ENCODE measurements at regions not wholly inside any gene's neighbourhood (a gene's known extent, or its start where the extent isn't known, plus 50 kb on each side); places are given as distances from the start of the nearest gene placed in this dataset.
"Not testable (repeated sequence)": the region's sequence is repeated elsewhere in the genome, so short reads cannot be mapped to it uniquely, and the experiment has no call there.

- DNase-seq, result no peak
These were observed 74.0 kb downstream of the MAB21L3 start for GRCh38 chr1:116185161-116185701.

- no peak for DNase-seq
These were observed 78.3 kb downstream of the MAB21L3 start for GRCh38 chr1:116189481-116189880.

GRCh38 chr1:116191294-116191693 lies 80.1 kb downstream of the MAB21L3 start:
- DNase-seq, result no peak

- DNase-seq, result no peak
These were observed 82.6 kb downstream of the MAB21L3 start for GRCh38 chr1:116193768-116194167.

- no peak for DNase-seq
These were observed 83.4 kb downstream of the MAB21L3 start for GRCh38 chr1:116194568-116194967.

- DNase-seq, result no peak
These were observed 84.1 kb downstream of the MAB21L3 start for GRCh38 chr1:116195077-116195868.

- DNase-seq, result not testable (repeated sequence)
These were observed 89.1 kb downstream of the MAB21L3 start for GRCh38 chr1:116200343-116200742.

- no peak for DNase-seq
These were observed 90.7 kb downstream of the MAB21L3 start for GRCh38 chr1:116201911-116202310.

GRCh38 chr1:116203181-116203723 lies 92.1 kb downstream of the MAB21L3 start:
- no peak for DNase-seq

GRCh38 chr1:116203920-116204319 lies 92.7 kb downstream of the MAB21L3 start:
- DNase-seq, result no peak

- no peak for DNase-seq
These were observed 94.9 kb downstream of the MAB21L3 start for GRCh38 chr1:116205941-116206679.

- no peak for DNase-seq
These were observed 96.0 kb downstream of the MAB21L3 start for GRCh38 chr1:116207126-116207735.

- DNase-seq, result no peak
These were observed 96.9 kb downstream of the MAB21L3 start for GRCh38 chr1:116208136-116208535.

GRCh38 chr1:116211294-116211693 lies 100.1 kb downstream of the MAB21L3 start:
- DNase-seq, result no peak

- DNase-seq, result no peak
These were observed 107.7 kb downstream of the MAB21L3 start for GRCh38 chr1:116218922-116219321.

- no peak for DNase-seq
These were observed 108.6 kb downstream of the MAB21L3 start for GRCh38 chr1:116219651-116220434.

- no peak for DNase-seq
These were observed 112.9 kb downstream of the MAB21L3 start for GRCh38 chr1:116224111-116224510.

GRCh38 chr1:116224561-116224960 lies 113.4 kb downstream of the MAB21L3 start:
- no peak for DNase-seq

- DNase-seq, result no peak
These were observed 114.8 kb downstream of the MAB21L3 start for GRCh38 chr1:116226017-116226416.

GRCh38 chr1:116228511-116228910 lies 117.3 kb downstream of the MAB21L3 start:
- no peak for DNase-seq

GRCh38 chr1:116230712-116231111 lies 119.5 kb downstream of the MAB21L3 start:
- DNase-seq, result no peak

GRCh38 chr1:116231752-116232151 lies 120.6 kb downstream of the MAB21L3 start:
- DNase-seq, result no peak
